ENCODE measurements at regions not wholly inside any gene's neighbourhood (a gene's known extent, or its start where the extent isn't known, plus 50 kb on each side); places are given as distances from the start of the nearest gene placed in this dataset.

GRCh38 chr4:171519457-171519856 is 293.7 kb upstream of the GALNTL6 start:
- H3K9me3 ChIP-seq: no peaks in the 10 kb centered on the region
- CTCF ChIA-PET: no interaction called here

GRCh38 chr4:171517883-171518282 is 295.3 kb upstream of the GALNTL6 start:
- ATAC-seq: no peak
- Histone ChIP-seq H3K27ac (no peak overlapping the region), H3K9me3 (no peaks in the 10 kb centered on the region), H3K4me3 (no peak overlapping the region), H3K4me1 (no peaks in the 10 kb centered on the region), H3K4me2 (no peak overlapping the region)
- DNase-seq (ENCODE audit: low read depth in 1 of 2, low spot score in 1 of 2): no peak
- ChIA-PET CTCF (no interaction called here), POLR2A (no interaction called here)
- WGBS (ENCODE audit: missing lambda C conversion rate): 40% methylated on average over 1 of the region's 1 CpG
- FAIRE-seq: no peak
- no peak for TF ChIP-seq HOXB5 (CRISPR knock-in tag; IDR thresholded peaks at IDR 0.05)
- TF ChIP-seq NFE2L2 (conservative IDR thresholded peaks at IDR 0.05; ENCODE audit: low read length): no peak
- no peak for TF ChIP-seq BHLHE40 (IDR thresholded peaks at IDR 0.05; ENCODE audit: low read depth, low read length)
- TF ChIP-seq FOXS1 (CRISPR knock-in tag; IDR thresholded peaks at IDR 0.05): no peak
- TF ChIP-seq MYC (IDR thresholded peaks at IDR 0.05; ENCODE audit: borderline replicate concordance, low read length): no peak
- no peak for TF ChIP-seq FOSL2 (IDR thresholded peaks at IDR 0.05)
- no peak for TF ChIP-seq FOSL2 (CRISPR knock-in tag; IDR thresholded peaks at IDR 0.05)
- no peak for TF ChIP-seq PHF8 (IDR thresholded peaks at IDR 0.05; ENCODE audit: borderline replicate concordance, low read depth)

More at GRCh38 chr4:171519457-171519856, 293.7 kb upstream of the GALNTL6 start:
- ATAC-seq (no peak), FAIRE-seq (no peak), DNase-seq (ENCODE audit: low read depth in 1 of 2, low spot score in 1 of 2) (no peak)
- Histone ChIP-seq H3K4me1 (no peaks in the 10 kb centered on the region), H3K4me2 (no peak overlapping the region), H3K27ac (no peak overlapping the region), H3K4me3 (no peak overlapping the region)
- whole genome bisulfite sequencing (ENCODE audit: missing lambda C conversion rate): 39% methylated on average over 4 of the region's 4 CpGs
- TF ChIP-seq GATA3 (IDR thresholded peaks at IDR 0.05; ENCODE audit: borderline replicate concordance): no peak
- TF ChIP-seq POLR2A (IDR thresholded peaks at IDR 0.05; ENCODE audit: low read length): no peak
- POLR2A ChIA-PET: no interaction called here

GRCh38 chr4:171516694-171517093 is 296.5 kb upstream of the GALNTL6 start:
- H3K4me3 ChIP-seq: no peak overlapping the region
- no peak for TF ChIP-seq PBX3 (IDR thresholded peaks at IDR 0.05)
- no peak for TF ChIP-seq ESRRA (IDR thresholded peaks at IDR 0.05; ENCODE audit: borderline replicate concordance, low read length)
- TF ChIP-seq JUN (IDR thresholded peaks at IDR 0.05): no peak
- no peak for TF ChIP-seq HES2 (IDR thresholded peaks at IDR 0.05)
- no peak for TF ChIP-seq JUNB (IDR thresholded peaks at IDR 0.05)
- TF ChIP-seq PHF8 (IDR thresholded peaks at IDR 0.05; ENCODE audit: borderline replicate concordance, low read depth): no peak
- no peak for TF ChIP-seq KDM1A (IDR thresholded peaks at IDR 0.05; ENCODE audit: low read depth)
- no peak for TF ChIP-seq RAD21 (conservative IDR thresholded peaks at IDR 0.05 in 1 of 2, IDR thresholded peaks at IDR 0.05 in 1 of 2)
- TF ChIP-seq HOXA7 (CRISPR knock-in tag; IDR thresholded peaks at IDR 0.05): no peak
- TF ChIP-seq RARB (CRISPR knock-in tag; IDR thresholded peaks at IDR 0.05): no peak
- TF ChIP-seq HOXB13 (CRISPR knock-in tag; IDR thresholded peaks at IDR 0.05; ENCODE audit: low read depth): no peak
- no peak for TF ChIP-seq HEYL (CRISPR knock-in tag; IDR thresholded peaks at IDR 0.05)
- TF ChIP-seq GATA3 (IDR thresholded peaks at IDR 0.05; ENCODE audit: borderline replicate concordance): no peak
- TF ChIP-seq HOXB5 (CRISPR knock-in tag; IDR thresholded peaks at IDR 0.05): no peak
- no peak for TF ChIP-seq CBX2 (IDR thresholded peaks at IDR 0.05; ENCODE audit: borderline replicate concordance, low read depth)
- TF ChIP-seq ELK1 (IDR thresholded peaks at IDR 0.05; ENCODE audit: low read depth, low read length): no peak
- no peak for TF ChIP-seq CEBPB (IDR thresholded peaks at IDR 0.05)
- TF ChIP-seq KDM5A (IDR thresholded peaks at IDR 0.05): no peak
- no peak for TF ChIP-seq FOXS1 (CRISPR knock-in tag; IDR thresholded peaks at IDR 0.05)
- TF ChIP-seq SMC3 (IDR thresholded peaks at IDR 0.05): no peak
- 61% methylated on average over 3 of the region's 3 CpGs for WGBS (ENCODE audit: missing lambda C conversion rate)
- CTCF ChIA-PET: no interaction called here
- H3K4me2 ChIP-seq: no peak overlapping the region
- no peaks in the 10 kb centered on the region for H3K4me1 ChIP-seq
- H3K27ac ChIP-seq: no peak overlapping the region
- POLR2A ChIA-PET: no interaction called here
- DNase-seq (ENCODE audit: low read depth in 1 of 2, low spot score in 1 of 2) (no peak), FAIRE-seq (no peak), ATAC-seq (no peak)
- H3K9me3 ChIP-seq: no peaks in the 10 kb centered on the region

Measured in A549 (cell line).